Transverse colon (tissue), 4 donors: ENCODE measurements at regions not wholly inside any gene's neighbourhood (a gene's known extent, or its start where the extent isn't known, plus 50 kb on each side); places are given as distances from the start of the nearest gene placed in this dataset.

Source experiments
- DNase-seq: peaks from one replicate; pipeline ENCODE4 v3.0.0-alpha.2; 2019
- H3K27ac ChIP-seq, 4 donors: fragments of 200-600 bp; sonication (generic); 2 replicates each; pipeline ENCODE4 v1.5.1; 2016 to 2018; ENCODE audit warnings: inconsistent platforms in 4 of 4
- H3K27me3 ChIP-seq: fragments of 200-600 bp; sonication (generic); 2 replicates; pipeline ENCODE4 v1.5.1; 2017; ENCODE audit warnings: inconsistent platforms
- H3K36me3 ChIP-seq, 4 donors: fragments of 200-600 bp; sonication (generic); 2 replicates each; pipeline ENCODE4 v1.5.1; 2017 to 2019; ENCODE audit warnings: inconsistent platforms in 4 of 4
- H3K4me1 ChIP-seq, 4 donors: fragments of 200-600 bp; sonication (generic); 2 replicates each; pipeline ENCODE4 v1.5.1; 2017 to 2020; ENCODE audit warnings: inconsistent platforms in 4 of 4
- H3K4me3 ChIP-seq, 4 donors: fragments of 200-600 bp; sonication (generic); 1 replicate in 1 of 4; 2 replicates in 3 of 4; pipeline versions ENCODE4 v1.5.1 to v1.6.1; 2017 to 2019; ENCODE audit warnings: inconsistent platforms in 4 of 4
- H3K9me3 ChIP-seq, 2 donors: fragments of 200-600 bp; sonication (generic); 2 replicates each; pipeline ENCODE4 v1.5.1; 2017 to 2019; ENCODE audit warnings: inconsistent platforms in 2 of 2
- CTCF ChIP-seq, 5 experiments: fragments of 200-600 bp in 3 of 5; fragments of 450-650 bp in 2 of 5; sonication (generic) in 3 of 5; IDR thresholded peaks; 1 replicate in 2 of 5; 2 replicates in 3 of 5; pipeline ENCODE4 v1.5.1; 2016 to 2017; ENCODE audit warnings: antibody characterized with exemption in 5 of 5, inconsistent platforms in 3 of 5, mild to moderate bottlenecking in 2 of 5, moderate library complexity in 1 of 5
- EP300 ChIP-seq: sonication (generic); formaldehyde crosslinking; IDR thresholded peaks from one replicate; pipeline ENCODE4 v1.6.1; 2017; ENCODE audit warnings: antibody characterized with exemption, low read depth
- POLR2A ChIP-seq: fragments of 450-650 bp; IDR thresholded peaks from one replicate; pipeline ENCODE4 v1.6.1; 2016; ENCODE audit warnings: antibody characterized with exemption, mild to moderate bottlenecking, moderate library complexity
- POLR2AphosphoS5 ChIP-seq, 3 donors: sonication (generic); formaldehyde crosslinking; IDR thresholded peaks; one replicate each; pipeline ENCODE4 v1.6.1; 2016; ENCODE audit warnings: antibody characterized with exemption in 3 of 3
- WGBS, 2 donors: methylation state at CpG; one replicate each; pipeline ENCODE4 v1.1.5; 2018; ENCODE audit warnings: low coverage in 1 of 2; 5-methylcytosine and 5-hydroxymethylcytosine counted together
- in situ Hi-C, 4 donors: fragments of 200-750 bp; cut with MboI; loops; one replicate each; pipeline versions ENCODE4 v1.15.0 to v1.15.1; 2017; ENCODE audit warnings: low sequenced_read_pairs in 3 of 4, low pct_ligation_motif_present in 1 of 4, low pct_unique_long_range_greater_than_20kb in 1 of 4
- intact Hi-C: fragments of 100-400 bp; cut with DNase I; formaldehyde crosslinking; loops from one replicate; pipeline ENCODE4 v1.15.1; 2023; ENCODE audit warnings: low total_unique reads

DNA sequence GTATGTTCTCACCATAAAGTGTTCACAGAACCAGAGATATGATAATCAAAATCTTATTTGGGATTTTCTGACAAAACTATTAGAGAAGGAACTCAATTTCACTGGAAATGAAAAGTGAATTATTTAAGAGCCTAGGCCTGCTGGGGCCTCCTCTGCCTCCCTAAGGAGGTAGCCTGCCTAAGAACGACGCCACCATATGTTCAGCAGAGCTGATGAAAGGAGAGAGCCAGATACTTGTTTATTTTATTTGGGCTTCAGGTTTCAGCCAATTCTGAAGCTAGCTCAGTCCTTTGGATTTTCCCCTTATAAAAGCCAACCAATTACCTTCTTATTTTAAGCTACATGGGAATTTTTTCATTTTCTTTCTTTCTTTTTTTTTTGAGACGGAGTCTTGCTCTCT lies 433.1 kb upstream of the MAP2 start:
- no peak overlapping the region for H3K4me3 ChIP-seq
- in situ Hi-C loops, result no loop called here
- 87 to 91% methylated on average over 3 of the region's 3 CpGs for WGBS, 2 donors
- intact Hi-C loops, result no loop called here
- no peaks in the 10 kb centered on the region for H3K27me3 ChIP-seq
- no peaks in the 10 kb centered on the region for H3K9me3 ChIP-seq
- TF ChIP-seq POLR2A (no peak), CTCF (IDR thresholded peaks at IDR 0.05) (no peak), POLR2AphosphoS5 (IDR thresholded peaks at IDR 0.05) (no peak), EP300 (no peak)
- H3K27ac ChIP-seq, result no peak overlapping the region
- no peaks in the 10 kb centered on the region for H3K4me1 ChIP-seq
- no peak for DNase-seq
- no peaks in the 10 kb centered on the region for H3K36me3 ChIP-seq

DNA sequence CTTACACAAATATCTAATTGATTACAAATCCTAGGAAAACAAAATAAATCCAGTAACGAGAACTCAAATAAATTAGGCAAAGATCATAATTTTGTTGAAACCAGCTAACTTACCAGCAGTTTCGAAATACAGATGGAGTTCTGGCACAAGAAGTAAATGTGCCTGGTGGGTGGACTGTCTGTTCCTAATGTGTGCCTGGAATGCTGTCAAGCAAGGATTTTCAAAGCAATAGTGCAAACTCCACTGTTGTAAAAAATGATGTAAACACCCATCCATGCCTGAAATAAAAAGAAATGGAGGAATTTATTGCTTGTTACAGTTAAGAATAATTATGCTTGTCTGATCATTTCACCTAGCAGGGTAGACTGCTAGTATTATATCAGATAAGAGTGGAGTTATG lies 423.9 kb upstream of the MAP2 start:
- H3K9me3 ChIP-seq, result no peaks in the 10 kb centered on the region
- intact Hi-C loops (no loop called here), in situ Hi-C loops (no loop called here)
- DNase-seq, result peak; percentile 12
- TF ChIP-seq CTCF (IDR thresholded peaks at IDR 0.05) (no peak), EP300 (no peak), POLR2A (no peak), POLR2AphosphoS5 (IDR thresholded peaks at IDR 0.05) (no peak)
- no peak overlapping the region for H3K4me3 ChIP-seq
- no peak overlapping the region for H3K27ac ChIP-seq
- H3K27me3 ChIP-seq, result no peaks in the 10 kb centered on the region
- peaks cover 0 to 6% (median 0%) of the 10 kb centered on the region in 4 donors for H3K4me1 ChIP-seq
- no peaks in the 10 kb centered on the region for H3K36me3 ChIP-seq
- 20 to 36% methylated on average over 2 of the region's 2 CpGs for WGBS, 2 donors

GRCh38 chr2:209002054-209002453 lies 421.8 kb upstream of the MAP2 start:
- DNase-seq, result no peak
- Histone ChIP-seq H3K4me3 (no peak overlapping the region), H3K4me1 (peaks cover 0 to 6% (median 0%) of the 10 kb centered on the region in 4 donors), H3K36me3 (no peaks in the 10 kb centered on the region), H3K27me3 (no peaks in the 10 kb centered on the region), H3K27ac (no peak overlapping the region), H3K9me3 (no peaks in the 10 kb centered on the region)
- intact Hi-C loops (no loop called here), in situ Hi-C loops (no loop called here)
- TF ChIP-seq EP300 (no peak), POLR2AphosphoS5 (IDR thresholded peaks at IDR 0.05) (no peak), POLR2A (no peak), CTCF (IDR thresholded peaks at IDR 0.05) (no peak)
- WGBS, 2 donors, result 56 to 75% methylated on average over 1 of the region's 1 CpG

- WGBS, 2 donors, result 86 to 97% methylated on average over 1 of the region's 1 CpG
- no peaks in the 10 kb centered on the region for H3K27me3 ChIP-seq
- in situ Hi-C loops, result no loop called here
Measured at GRCh38 chr2:209005371-209005770, 418.5 kb upstream of the MAP2 start.

More at GRCh38 chr2:209005371-209005770, 418.5 kb upstream of the MAP2 start:
- intact Hi-C loops, result no loop called here
- no peak for DNase-seq
- Histone ChIP-seq H3K4me1 (no peaks in the 10 kb centered on the region), H3K27ac (no peak overlapping the region), H3K9me3 (no peaks in the 10 kb centered on the region), H3K4me3 (no peak overlapping the region), H3K36me3 (no peaks in the 10 kb centered on the region)
- TF ChIP-seq POLR2A, result no peak
- no peak for TF ChIP-seq POLR2AphosphoS5 (IDR thresholded peaks at IDR 0.05)
- TF ChIP-seq EP300, result no peak
- TF ChIP-seq CTCF (IDR thresholded peaks at IDR 0.05), result no peak
